Fibroblast of lung (primary cell): ENCODE measurements at regions not wholly inside any gene's neighbourhood (a gene's known extent, or its start where the extent isn't known, plus 50 kb on each side); places are given as distances from the start of the nearest gene placed in this dataset.

ENCODE experiments used
- DNase-seq, 2 donors: peaks; one replicate each; pipeline versions ENCODE4 v3.0.0 to v3.0.0-alpha.2; 2010; ENCODE audit warnings: low read depth in 2 of 2
- H2AFZ ChIP-seq: 2 replicates; pipeline ENCODE4 v1.5.1; 2012; ENCODE audit warnings: low read length, control low read depth, inconsistent platforms
- H3K27ac ChIP-seq: 2 replicates; pipeline ENCODE4 v1.5.1; 2011; ENCODE audit warnings: low read length, control low read depth; ENCODE audit not compliant: insufficient read depth
- H3K27me3 ChIP-seq: 2 replicates; pipeline ENCODE4 v1.5.1; 2011; ENCODE audit warnings: mild to moderate bottlenecking, low read length; ENCODE audit not compliant: control insufficient read depth, insufficient read depth
- H3K36me3 ChIP-seq: 2 replicates; pipeline ENCODE4 v1.5.1; 2011; ENCODE audit warnings: low read length; ENCODE audit not compliant: control insufficient read depth, insufficient read depth
- H3K4me1 ChIP-seq: 2 replicates; pipeline ENCODE4 v1.5.1; 2011; ENCODE audit warnings: low read length; ENCODE audit not compliant: control insufficient read depth, insufficient read depth; ENCODE audit errors: extremely low read depth
- H3K4me2 ChIP-seq: 2 replicates; pipeline ENCODE4 v1.5.1; 2011; ENCODE audit warnings: low read length, control low read depth; ENCODE audit not compliant: insufficient read depth; ENCODE audit errors: extremely low read depth
- H3K4me3 ChIP-seq, 4 experiments: fragments of 200-600 bp in 1 of 4; sonication (generic) in 1 of 4; replicated peaks in 1 of 4; 2 replicates each; pipeline ENCODE4 v1.5.1; 2011 to 2016; ENCODE audit warnings: low read length in 4 of 4, low read depth in 3 of 4, mild to moderate bottlenecking in 3 of 4, control low read depth in 2 of 4, inconsistent platforms in 1 of 4, mixed read lengths in 1 of 4; ENCODE audit not compliant: insufficient read depth in 1 of 4; ENCODE audit errors: control extremely low read depth in 1 of 4
- H3K79me2 ChIP-seq: 2 replicates; pipeline ENCODE4 v1.5.1; 2012; ENCODE audit warnings: mild to moderate bottlenecking, low read length, inconsistent platforms; ENCODE audit not compliant: control insufficient read depth, insufficient read depth
- H3K9ac ChIP-seq: 2 replicates; pipeline ENCODE4 v1.5.1; 2011; ENCODE audit warnings: mild to moderate bottlenecking, low read length, control low read depth; ENCODE audit not compliant: insufficient read depth
- H3K9me3 ChIP-seq: 2 replicates; pipeline ENCODE4 v1.5.1; 2012; ENCODE audit warnings: low read depth, low read length; ENCODE audit not compliant: control insufficient read depth, insufficient read depth
- H4K20me1 ChIP-seq: 2 replicates; pipeline ENCODE4 v1.5.1; 2011; ENCODE audit warnings: low read length; ENCODE audit not compliant: control insufficient read depth, insufficient read depth; ENCODE audit errors: extremely low read depth
- EZH2 ChIP-seq: IDR thresholded peaks from 2 replicates; pipeline ENCODE4 v1.5.1; 2012; ENCODE audit warnings: low read length, control low read depth, mild to moderate bottlenecking; ENCODE audit errors: missing control alignments
- TF ChIP-seq, protein P1 (sequence below), 2 donors: IDR thresholded peaks in 1 of 2; conservative IDR thresholded peaks in 1 of 2; 1 replicate in 1 of 2; 2 replicates in 1 of 2; pipeline ENCODE4 v1.5.1; 2011 to 2012; ENCODE audit warnings: low read length in 2 of 2, control low read depth in 1 of 2, inconsistent platforms in 1 of 2, low read depth in 1 of 2, mild to moderate bottlenecking in 1 of 2

DNA sequence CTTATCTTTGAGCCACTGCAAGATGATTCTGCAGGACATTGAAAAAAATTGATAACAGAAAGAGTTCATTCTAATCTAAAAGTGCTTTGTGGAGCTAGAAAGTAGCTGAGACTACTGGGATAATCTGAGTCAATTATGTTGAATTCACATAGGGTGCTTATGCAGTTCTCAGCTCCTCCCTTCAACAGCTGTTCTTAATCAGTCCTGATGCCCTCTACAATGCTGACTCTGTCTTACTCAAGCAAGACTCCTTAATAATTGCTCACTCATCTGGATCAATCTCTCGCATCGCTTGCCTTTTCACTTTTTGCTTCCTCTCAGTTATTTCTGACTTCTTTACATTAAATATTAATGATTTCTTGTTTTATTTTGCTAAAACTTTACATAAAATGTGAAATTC is 182.1 kb downstream of the PCDH17 start:
- H2AFZ ChIP-seq, result no peak overlapping the region
- no peak overlapping the region for H3K9ac ChIP-seq
- H3K9me3 ChIP-seq, result no peaks in the 10 kb centered on the region
- H3K79me2 ChIP-seq, result no peaks in the 10 kb centered on the region
- H3K4me3 ChIP-seq, result no peak overlapping the region
- H3K27ac ChIP-seq, result no peak overlapping the region
- no peaks in the 10 kb centered on the region for H3K36me3 ChIP-seq
- peak; percentile 30 to 48 for DNase-seq
- no peak overlapping the region for H3K4me2 ChIP-seq
- TF ChIP-seq, protein P1, sequence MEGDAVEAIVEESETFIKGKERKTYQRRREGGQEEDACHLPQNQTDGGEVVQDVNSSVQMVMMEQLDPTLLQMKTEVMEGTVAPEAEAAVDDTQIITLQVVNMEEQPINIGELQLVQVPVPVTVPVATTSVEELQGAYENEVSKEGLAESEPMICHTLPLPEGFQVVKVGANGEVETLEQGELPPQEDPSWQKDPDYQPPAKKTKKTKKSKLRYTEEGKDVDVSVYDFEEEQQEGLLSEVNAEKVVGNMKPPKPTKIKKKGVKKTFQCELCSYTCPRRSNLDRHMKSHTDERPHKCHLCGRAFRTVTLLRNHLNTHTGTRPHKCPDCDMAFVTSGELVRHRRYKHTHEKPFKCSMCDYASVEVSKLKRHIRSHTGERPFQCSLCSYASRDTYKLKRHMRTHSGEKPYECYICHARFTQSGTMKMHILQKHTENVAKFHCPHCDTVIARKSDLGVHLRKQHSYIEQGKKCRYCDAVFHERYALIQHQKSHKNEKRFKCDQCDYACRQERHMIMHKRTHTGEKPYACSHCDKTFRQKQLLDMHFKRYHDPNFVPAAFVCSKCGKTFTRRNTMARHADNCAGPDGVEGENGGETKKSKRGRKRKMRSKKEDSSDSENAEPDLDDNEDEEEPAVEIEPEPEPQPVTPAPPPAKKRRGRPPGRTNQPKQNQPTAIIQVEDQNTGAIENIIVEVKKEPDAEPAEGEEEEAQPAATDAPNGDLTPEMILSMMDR (conservative IDR thresholded peaks at IDR 0.05 in 1 of 2, IDR thresholded peaks at IDR 0.05 in 1 of 2; ENCODE audit: low read depth in 1 of 2, low read length in 2 of 2), result no peak
- H4K20me1 ChIP-seq, result no peaks in the 10 kb centered on the region
- no peaks in the 10 kb centered on the region for H3K27me3 ChIP-seq
- no peaks in the 10 kb centered on the region for H3K4me1 ChIP-seq

DNA sequence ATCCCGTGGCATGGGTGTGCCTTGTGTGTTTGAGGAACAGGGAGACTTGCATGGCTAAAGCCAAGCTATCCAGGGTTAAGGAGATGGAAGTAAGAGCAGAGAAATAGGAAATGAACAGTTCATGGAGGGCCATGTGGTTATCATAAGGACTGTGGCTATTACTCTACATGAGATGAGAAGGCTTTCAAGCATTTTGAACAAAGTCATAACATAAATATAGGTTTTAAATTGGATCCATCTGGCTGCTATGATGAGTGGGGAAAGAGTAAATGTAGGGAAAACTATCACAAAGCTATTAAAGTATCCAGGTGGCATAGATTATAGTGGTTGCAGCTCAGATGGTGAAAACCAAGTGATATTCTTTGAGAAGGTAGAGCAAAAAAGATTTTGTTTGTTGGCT is 184.1 kb downstream of the PCDH17 start:
- no peak overlapping the region for H3K4me2 ChIP-seq
- no peaks in the 10 kb centered on the region for H3K36me3 ChIP-seq
- no peaks in the 10 kb centered on the region for H4K20me1 ChIP-seq
- H3K4me3 ChIP-seq, result no peak overlapping the region
- TF ChIP-seq, protein P1 (conservative IDR thresholded peaks at IDR 0.05 in 1 of 2, IDR thresholded peaks at IDR 0.05 in 1 of 2; ENCODE audit: low read depth in 1 of 2, low read length in 2 of 2), result no peak
- no peak for TF ChIP-seq EZH2
- H3K4me1 ChIP-seq, result no peaks in the 10 kb centered on the region
- H3K9me3 ChIP-seq, result no peaks in the 10 kb centered on the region
- no peaks in the 10 kb centered on the region for H3K79me2 ChIP-seq
- H2AFZ ChIP-seq, result no peak overlapping the region
- no peak overlapping the region for H3K9ac ChIP-seq
- DNase-seq, result peak in 1 of 2 donors; percentile 10
- H3K27ac ChIP-seq, result no peak overlapping the region
- no peaks in the 10 kb centered on the region for H3K27me3 ChIP-seq

DNA sequence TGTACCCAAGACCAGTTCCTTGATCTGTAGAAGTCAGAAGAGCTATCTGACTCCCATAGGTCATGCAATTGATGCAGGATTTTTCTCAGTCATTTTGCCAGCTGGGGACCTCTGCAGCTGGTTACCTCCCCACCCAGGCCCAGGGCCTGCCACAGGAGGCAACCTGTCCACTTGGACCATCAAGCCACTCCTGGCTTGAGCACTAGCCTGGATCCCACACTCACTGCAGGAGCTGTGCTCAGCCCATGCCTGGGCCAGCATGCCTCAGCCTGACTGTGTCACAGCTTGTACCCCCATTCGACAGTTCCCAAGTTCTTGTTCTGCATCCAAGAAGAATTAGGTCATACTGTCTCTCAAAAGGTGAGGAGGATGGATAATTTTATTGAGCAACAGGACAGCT is 189.4 kb downstream of the PCDH17 start:
- Histone ChIP-seq H3K9me3 (no peaks in the 10 kb centered on the region), H3K9ac (no peak overlapping the region), H3K27ac (no peak overlapping the region), H3K4me1 (no peaks in the 10 kb centered on the region), H4K20me1 (no peaks in the 10 kb centered on the region), H3K4me3 (no peak overlapping the region), H2AFZ (no peak overlapping the region), H3K27me3 (no peaks in the 10 kb centered on the region), H3K36me3 (no peaks in the 10 kb centered on the region), H3K79me2 (no peaks in the 10 kb centered on the region), H3K4me2 (no peak overlapping the region)
- TF ChIP-seq, protein P1 (conservative IDR thresholded peaks at IDR 0.05 in 1 of 2, IDR thresholded peaks at IDR 0.05 in 1 of 2; ENCODE audit: low read depth in 1 of 2, low read length in 2 of 2), result no peak
- no peak for TF ChIP-seq EZH2
- DNase-seq, result no peak
